K562 (cell line): ENCODE measurements at regions not wholly inside any gene's neighbourhood (a gene's known extent, or its start where the extent isn't known, plus 50 kb on each side); places are given as distances from the start of the nearest gene placed in this dataset.

ENCODE experiments used
- DEAF1 ChIP-seq: fragments of 450-650 bp; formaldehyde crosslinking; IDR thresholded peaks from 2 replicates; pipeline ENCODE4 v1.4.0; 2020; ENCODE audit warnings: mild to moderate bottlenecking, moderate library complexity
- EHMT2 ChIP-seq: fragments of 450-650 bp; IDR thresholded peaks from 2 replicates; pipeline ENCODE4 v1.6.1; 2018; ENCODE audit warnings: antibody characterized with exemption
- ESRRA ChIP-seq: fragments of 450-650 bp; IDR thresholded peaks from 2 replicates; pipeline ENCODE4 v1.6.1; 2014; ENCODE audit warnings: low read depth, mild to moderate bottlenecking, moderate library complexity, borderline replicate concordance
- ETS2 ChIP-seq: IDR thresholded peaks from 2 replicates; pipeline ENCODE4 v1.6.1; 2016; ENCODE audit warnings: borderline replicate concordance, missing genetic modification characterization, mild to moderate bottlenecking, moderate library complexity, missing compliant biosample characterization; ENCODE audit not compliant: poor library complexity, severe bottlenecking
- GTF2E2 ChIP-seq: fragments of 200-800 bp; sonication (Bioruptor generic); IDR thresholded peaks from 2 replicates; pipeline ENCODE4 v1.6.1; 2016; ENCODE audit warnings: missing genetic modification characterization, missing compliant biosample characterization
- LCOR ChIP-seq: sonication (generic); formaldehyde crosslinking; IDR thresholded peaks from 2 replicates; pipeline ENCODE4 v1.8.0; 2022; ENCODE audit warnings: mild to moderate bottlenecking, missing genetic modification reagents
- MEIS2 ChIP-seq: fragments of 450-650 bp; IDR thresholded peaks from 2 replicates; pipeline ENCODE4 v1.6.1; 2014; ENCODE audit warnings: mild to moderate bottlenecking; ENCODE audit not compliant: partially characterized antibody
- MITF ChIP-seq: IDR thresholded peaks from 2 replicates; pipeline ENCODE4 v1.6.1; 2014; ENCODE audit warnings: antibody characterized with exemption
- MXD1 ChIP-seq: fragments of 250-450 bp; sonication (Bioruptor Pico); IDR thresholded peaks from 2 replicates; pipeline ENCODE4 v1.8.0; 2021; ENCODE audit warnings: borderline replicate concordance, mild to moderate bottlenecking, moderate library complexity; ENCODE audit not compliant: poor library complexity, severe bottlenecking
- MXI1 ChIP-seq: IDR thresholded peaks from 2 replicates; pipeline ENCODE4 v1.6.1; 2011; ENCODE audit warnings: low read depth, mild to moderate bottlenecking, improper control_type of control experiment, low read length
- NCOA4 ChIP-seq: fragments of 450-650 bp; IDR thresholded peaks from 2 replicates; pipeline ENCODE4 v1.6.1; 2018; ENCODE audit warnings: mild to moderate bottlenecking; ENCODE audit not compliant: partially characterized antibody
- PRMT5 ChIP-seq: sonication (generic); formaldehyde crosslinking; IDR thresholded peaks from 2 replicates; pipeline ENCODE4 v1.5.0; 2020; ENCODE audit warnings: missing genetic modification reagents
- ZBTB17 ChIP-seq: fragments of 450-650 bp; formaldehyde crosslinking; IDR thresholded peaks from 2 replicates; pipeline ENCODE4 v1.4.0; 2020; ENCODE audit warnings: mild to moderate bottlenecking
- ZBTB8A ChIP-seq: fragments of 450-650 bp; IDR thresholded peaks from 2 replicates; pipeline ENCODE4 v1.6.1; 2018; ENCODE audit warnings: mild to moderate bottlenecking, moderate library complexity; ENCODE audit not compliant: partially characterized antibody
- ZFX ChIP-seq: sonication (generic); formaldehyde crosslinking; IDR thresholded peaks from 2 replicates; pipeline ENCODE4 v1.8.0; 2022; ENCODE audit warnings: mild to moderate bottlenecking, missing genetic modification reagents, moderate library complexity
- ZNF239 ChIP-seq: fragments of 250-450 bp; sonication (Bioruptor Pico); IDR thresholded peaks from 2 replicates; pipeline ENCODE4 v1.4.0; 2020; ENCODE audit warnings: mild to moderate bottlenecking
- ZNF41 ChIP-seq: fragments of 250-450 bp; sonication (Bioruptor Pico); conservative IDR thresholded peaks from 2 replicates; pipeline ENCODE4 v1.4.0; 2020; ENCODE audit warnings: mild to moderate bottlenecking
- ZNF644 ChIP-seq: fragments of 200-800 bp; sonication (Bioruptor generic); IDR thresholded peaks from 2 replicates; pipeline ENCODE4 v1.6.1; 2016; ENCODE audit warnings: low read depth, missing genetic modification characterization, missing compliant biosample characterization
- ZNF695 ChIP-seq: fragments of 450-650 bp; formaldehyde crosslinking; IDR thresholded peaks from 2 replicates; pipeline ENCODE4 v1.4.0; 2020; ENCODE audit warnings: mild to moderate bottlenecking, moderate library complexity
- TF ChIP-seq, protein P1 (sequence below): fragments of 450-650 bp; IDR thresholded peaks from 2 replicates; pipeline ENCODE4 v1.6.1; 2014; ENCODE audit warnings: low read depth, mild to moderate bottlenecking, moderate library complexity, borderline replicate concordance
- TF ChIP-seq, protein P2 (sequence below): fragments of 150-350 bp; conservative IDR thresholded peaks from 2 replicates; pipeline ENCODE4 v1.6.1; 2014; ENCODE audit warnings: low read length

- TF ChIP-seq, protein P1, sequence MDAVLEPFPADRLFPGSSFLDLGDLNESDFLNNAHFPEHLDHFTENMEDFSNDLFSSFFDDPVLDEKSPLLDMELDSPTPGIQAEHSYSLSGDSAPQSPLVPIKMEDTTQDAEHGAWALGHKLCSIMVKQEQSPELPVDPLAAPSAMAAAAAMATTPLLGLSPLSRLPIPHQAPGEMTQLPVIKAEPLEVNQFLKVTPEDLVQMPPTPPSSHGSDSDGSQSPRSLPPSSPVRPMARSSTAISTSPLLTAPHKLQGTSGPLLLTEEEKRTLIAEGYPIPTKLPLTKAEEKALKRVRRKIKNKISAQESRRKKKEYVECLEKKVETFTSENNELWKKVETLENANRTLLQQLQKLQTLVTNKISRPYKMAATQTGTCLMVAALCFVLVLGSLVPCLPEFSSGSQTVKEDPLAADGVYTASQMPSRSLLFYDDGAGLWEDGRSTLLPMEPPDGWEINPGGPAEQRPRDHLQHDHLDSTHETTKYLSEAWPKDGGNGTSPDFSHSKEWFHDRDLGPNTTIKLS: peak; percentile 40; the same call in 1 of the 2 replicates
- TF ChIP-seq ZNF41 (no peak), MITF (no peak), MXD1 (CRISPR knock-in tag) (no peak), MEIS2 (no peak), DEAF1 (CRISPR knock-in tag) (peak; percentile 25; the same call in 1 of the 2 replicates), ETS2 (tag) (no peak), GTF2E2 (tag) (no peak), ZBTB8A (no peak), ESRRA (no peak), ZBTB17 (CRISPR knock-in tag) (no peak), LCOR (CRISPR knock-in tag) (no peak), ZNF695 (CRISPR knock-in tag) (no peak), ZNF239 (CRISPR knock-in tag) (no peak), EHMT2 (no peak), NCOA4 (no peak), ZFX (0 out of 2 replicates have a peak, but pooled peaks have one; percentile 15), PRMT5 (CRISPR knock-in tag) (no peak), ZNF644 (tag) (no peak), MXI1 (no peak)
- TF ChIP-seq, protein P2, sequence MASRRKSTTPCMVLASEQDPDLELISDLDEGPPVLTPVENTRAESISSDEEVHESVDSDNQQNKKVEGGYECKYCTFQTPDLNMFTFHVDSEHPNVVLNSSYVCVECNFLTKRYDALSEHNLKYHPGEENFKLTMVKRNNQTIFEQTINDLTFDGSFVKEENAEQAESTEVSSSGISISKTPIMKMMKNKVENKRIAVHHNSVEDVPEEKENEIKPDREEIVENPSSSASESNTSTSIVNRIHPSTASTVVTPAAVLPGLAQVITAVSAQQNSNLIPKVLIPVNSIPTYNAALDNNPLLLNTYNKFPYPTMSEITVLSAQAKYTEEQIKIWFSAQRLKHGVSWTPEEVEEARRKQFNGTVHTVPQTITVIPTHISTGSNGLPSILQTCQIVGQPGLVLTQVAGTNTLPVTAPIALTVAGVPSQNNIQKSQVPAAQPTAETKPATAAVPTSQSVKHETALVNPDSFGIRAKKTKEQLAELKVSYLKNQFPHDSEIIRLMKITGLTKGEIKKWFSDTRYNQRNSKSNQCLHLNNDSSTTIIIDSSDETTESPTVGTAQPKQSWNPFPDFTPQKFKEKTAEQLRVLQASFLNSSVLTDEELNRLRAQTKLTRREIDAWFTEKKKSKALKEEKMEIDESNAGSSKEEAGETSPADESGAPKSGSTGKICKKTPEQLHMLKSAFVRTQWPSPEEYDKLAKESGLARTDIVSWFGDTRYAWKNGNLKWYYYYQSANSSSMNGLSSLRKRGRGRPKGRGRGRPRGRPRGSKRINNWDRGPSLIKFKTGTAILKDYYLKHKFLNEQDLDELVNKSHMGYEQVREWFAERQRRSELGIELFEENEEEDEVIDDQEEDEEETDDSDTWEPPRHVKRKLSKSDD: no peak
Observed at GRCh38 chr2:43131051-43131889, 95.1 kb downstream of the ZFP36L2 start (continued).
